B cell (primary cell): ENCODE measurements at regions not wholly inside any gene's neighbourhood (a gene's known extent, or its start where the extent isn't known, plus 50 kb on each side); places are given as distances from the start of the nearest gene placed in this dataset.

Experiments used
- ATAC-seq: fragments of 200-7000 bp; cut with Tn5 transposase; one replicate; pipeline ENCODE4 v1.10.0; 2021; ENCODE audit warnings: low read depth, mild to moderate bottlenecking, moderate number of reproducible peaks, moderate library complexity
- CTCF ChIA-PET: fragments of 350-600 bp; sonication (Branson Sonifier 250); formaldehyde crosslinking; loops from one replicate; lab custom pipeline; 2021; ENCODE audit warnings: antibody characterized with exemption, inconsistent platforms; lab: Charles Lee
- POLR2A ChIA-PET: fragments of 350-600 bp; sonication (Branson Sonifier 250); formaldehyde crosslinking; loops from one replicate; lab custom pipeline; 2021; ENCODE audit warnings: antibody characterized with exemption; lab: Charles Lee
- DNase-seq: peaks from one replicate; pipeline ENCODE4 v3.0.0; 2013
- H2AFZ ChIP-seq: 2 replicates; pipeline ENCODE4 v1.6.1; 2012; ENCODE audit warnings: mild to moderate bottlenecking, low read depth, low read length; ENCODE audit not compliant: insufficient read depth, poor library complexity, severe bottlenecking
- H3K27ac ChIP-seq, 2 donors: 1 replicate in 1 of 2; 2 replicates in 1 of 2; pipeline ENCODE4 v1.5.1; 2012 to 2013; ENCODE audit warnings: low read length in 2 of 2, mild to moderate bottlenecking in 2 of 2, moderate library complexity in 1 of 2
- H3K27me3 ChIP-seq, 4 experiments: fragments of 200-600 bp in 1 of 4; sonication (generic) in 1 of 4; replicated peaks in 1 of 4; 1 replicate in 2 of 4; 2 replicates in 2 of 4; pipeline versions ENCODE4 v1.6.1 to v1.7.0; 2013 to 2016; ENCODE audit warnings: low read length in 3 of 4, mild to moderate bottlenecking in 2 of 4, mixed read lengths in 1 of 4, moderate library complexity in 1 of 4; ENCODE audit not compliant: insufficient read depth in 4 of 4, control insufficient read depth in 3 of 4; ENCODE audit errors: control extremely low read depth in 1 of 4
- H3K36me3 ChIP-seq, 2 experiments: replicated peaks in 1 of 2; 1 replicate in 1 of 2; 2 replicates in 1 of 2; pipeline versions ENCODE4 v1.6.1 to v1.7.1; 2013; ENCODE audit warnings: low read length in 1 of 2; ENCODE audit not compliant: insufficient read depth in 2 of 2, control insufficient read depth in 1 of 2; ENCODE audit errors: control extremely low read depth in 1 of 2, extremely low read depth in 1 of 2
- H3K4me1 ChIP-seq, 2 donors: fragments of 200-600 bp in 1 of 2; sonication (generic) in 1 of 2; 1 replicate in 1 of 2; 2 replicates in 1 of 2; pipeline versions ENCODE4 v1.5.1 to v1.6.1; 2013 to 2017; ENCODE audit warnings: low read length in 2 of 2; ENCODE audit not compliant: control insufficient read depth in 2 of 2, insufficient read depth in 2 of 2
- H3K4me2 ChIP-seq: replicated peaks from 2 replicates; pipeline ENCODE3; 2012; ENCODE audit warnings: mild to moderate bottlenecking, low read depth, low read length; ENCODE audit not compliant: poor library complexity, severe bottlenecking
- H3K4me3 ChIP-seq, 5 experiments: fragments of 200-600 bp in 1 of 5; sonication (generic) in 1 of 5; 1 replicate in 3 of 5; 2 replicates in 2 of 5; pipeline versions ENCODE4 v1.5.1 to v1.7.0; 2011 to 2016; ENCODE audit warnings: low read length in 4 of 5, mild to moderate bottlenecking in 4 of 5, low read depth in 2 of 5, control low read depth in 1 of 5, moderate library complexity in 1 of 5; ENCODE audit not compliant: insufficient read depth in 1 of 5; ENCODE audit errors: control extremely low read depth in 1 of 5, extremely low read depth in 1 of 5
- H3K79me2 ChIP-seq: fragments of 200-600 bp; sonication (generic); one replicate; pipeline ENCODE4 v1.6.0; 2016; ENCODE audit warnings: low read length; ENCODE audit not compliant: control insufficient read depth, insufficient read depth
- H3K9ac ChIP-seq: fragments of 200-600 bp; sonication (generic); 2 replicates; pipeline ENCODE4 v1.6.1; 2017; ENCODE audit warnings: mild to moderate bottlenecking, low read length, moderate library complexity
- H3K9me3 ChIP-seq, 3 donors: one replicate each; pipeline versions ENCODE4 v1.6.1 to v1.7.1; 2013; ENCODE audit warnings: low read length in 2 of 3; ENCODE audit not compliant: control insufficient read depth in 2 of 3, insufficient read depth in 1 of 3; ENCODE audit errors: control extremely low read depth in 1 of 3
- H4K20me1 ChIP-seq: 2 replicates; pipeline ENCODE4 v1.6.0; 2012; ENCODE audit warnings: mild to moderate bottlenecking, low read length; ENCODE audit not compliant: insufficient read depth, control insufficient read depth, poor library complexity, severe bottlenecking
- H3K27ac Mint-ChIP-seq: one replicate; pipeline ENCODE4 v1.8.0; 2021; ENCODE audit warnings: mixed read lengths
- H3K27me3 Mint-ChIP-seq: one replicate; pipeline ENCODE4 v1.8.0; 2021; ENCODE audit warnings: mixed read lengths
- H3K4me1 Mint-ChIP-seq: one replicate; pipeline ENCODE4 v1.8.0; 2021; ENCODE audit warnings: mixed read lengths
- H3K4me3 Mint-ChIP-seq: one replicate; pipeline ENCODE4 v1.8.0; 2021; ENCODE audit warnings: mixed read lengths
- H3K9me3 Mint-ChIP-seq: one replicate; pipeline ENCODE4 v1.8.0; 2022; ENCODE audit warnings: mixed read lengths; ENCODE audit not compliant: insufficient read depth
- EZH2 ChIP-seq: IDR thresholded peaks from 2 replicates; pipeline ENCODE4 v1.6.1; 2012; ENCODE audit warnings: borderline replicate concordance, low read depth, mild to moderate bottlenecking, moderate library complexity, low read length; ENCODE audit not compliant: insufficient read depth, poor library complexity, severe bottlenecking
- WGBS: methylation state at CpG from one replicate; pipeline ENCODE4 v1.1.5; 2013; ENCODE audit warnings: missing lambda C conversion rate; ENCODE audit not compliant: insufficient coverage; 5-methylcytosine and 5-hydroxymethylcytosine counted together
- intact Hi-C: fragments of 100-400 bp; cut with micrococcal nuclease; formaldehyde crosslinking; loops from one replicate; pipeline ENCODE4 v1.10.0; 2022
- TF ChIP-seq, protein P1 (sequence below): fragments of 200-600 bp; IDR thresholded peaks from one replicate; pipeline ENCODE4 v1.8.0; 2022; ENCODE audit warnings: antibody characterized with exemption, mild to moderate bottlenecking

DNA sequence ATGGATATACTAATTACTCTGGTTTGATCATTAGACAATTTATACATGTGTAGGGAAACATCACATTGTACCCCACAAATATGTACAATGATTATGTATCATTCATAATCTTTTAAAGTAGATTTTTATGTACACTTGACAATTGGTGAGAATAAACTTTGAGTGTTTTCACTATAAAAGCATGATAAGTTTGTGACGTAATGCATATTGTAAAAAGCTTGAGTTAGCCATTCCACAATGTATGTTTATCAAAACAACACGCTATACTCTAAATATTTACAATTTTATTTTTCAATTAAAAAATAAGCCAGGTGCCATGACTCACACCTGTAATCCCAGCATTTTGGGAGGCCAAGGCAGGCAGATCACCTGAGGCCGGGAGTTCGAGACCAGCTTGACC lies 360.1 kb upstream of the ITGA1 start:
- H3K4me2 ChIP-seq = no peak overlapping the region
- H3K4me3 Mint-ChIP-seq = no peak overlapping the region
- H3K36me3 ChIP-seq = no peaks in the 10 kb centered on the region
- H3K79me2 ChIP-seq = no peaks in the 10 kb centered on the region
- no peaks in the 10 kb centered on the region for H3K27me3 ChIP-seq
- ChIA-PET CTCF (no interaction called here), POLR2A (no interaction called here)
- H3K27ac ChIP-seq = no peak overlapping the region
- no peaks in the 10 kb centered on the region for H3K4me1 Mint-ChIP-seq
- H3K9me3 ChIP-seq = no peaks in the 10 kb centered on the region
- ATAC-seq = no peak
- H4K20me1 ChIP-seq = no peaks in the 10 kb centered on the region
- no peaks in the 10 kb centered on the region for H3K9me3 Mint-ChIP-seq
- H3K9ac ChIP-seq = no peak overlapping the region
- TF ChIP-seq, protein P1, sequence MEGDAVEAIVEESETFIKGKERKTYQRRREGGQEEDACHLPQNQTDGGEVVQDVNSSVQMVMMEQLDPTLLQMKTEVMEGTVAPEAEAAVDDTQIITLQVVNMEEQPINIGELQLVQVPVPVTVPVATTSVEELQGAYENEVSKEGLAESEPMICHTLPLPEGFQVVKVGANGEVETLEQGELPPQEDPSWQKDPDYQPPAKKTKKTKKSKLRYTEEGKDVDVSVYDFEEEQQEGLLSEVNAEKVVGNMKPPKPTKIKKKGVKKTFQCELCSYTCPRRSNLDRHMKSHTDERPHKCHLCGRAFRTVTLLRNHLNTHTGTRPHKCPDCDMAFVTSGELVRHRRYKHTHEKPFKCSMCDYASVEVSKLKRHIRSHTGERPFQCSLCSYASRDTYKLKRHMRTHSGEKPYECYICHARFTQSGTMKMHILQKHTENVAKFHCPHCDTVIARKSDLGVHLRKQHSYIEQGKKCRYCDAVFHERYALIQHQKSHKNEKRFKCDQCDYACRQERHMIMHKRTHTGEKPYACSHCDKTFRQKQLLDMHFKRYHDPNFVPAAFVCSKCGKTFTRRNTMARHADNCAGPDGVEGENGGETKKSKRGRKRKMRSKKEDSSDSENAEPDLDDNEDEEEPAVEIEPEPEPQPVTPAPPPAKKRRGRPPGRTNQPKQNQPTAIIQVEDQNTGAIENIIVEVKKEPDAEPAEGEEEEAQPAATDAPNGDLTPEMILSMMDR = no peak
- TF ChIP-seq EZH2 = no peak
- no peak overlapping the region for H3K27ac Mint-ChIP-seq
- no peaks in the 10 kb centered on the region for H3K27me3 Mint-ChIP-seq
- intact Hi-C loops = no loop called here
- H3K4me1 ChIP-seq = no peaks in the 10 kb centered on the region
- no peak for DNase-seq
- H3K4me3 ChIP-seq = no peak overlapping the region
- WGBS = no CpG with 5 or more reads among the region's 4 CpGs
- no peak overlapping the region for H2AFZ ChIP-seq

DNA sequence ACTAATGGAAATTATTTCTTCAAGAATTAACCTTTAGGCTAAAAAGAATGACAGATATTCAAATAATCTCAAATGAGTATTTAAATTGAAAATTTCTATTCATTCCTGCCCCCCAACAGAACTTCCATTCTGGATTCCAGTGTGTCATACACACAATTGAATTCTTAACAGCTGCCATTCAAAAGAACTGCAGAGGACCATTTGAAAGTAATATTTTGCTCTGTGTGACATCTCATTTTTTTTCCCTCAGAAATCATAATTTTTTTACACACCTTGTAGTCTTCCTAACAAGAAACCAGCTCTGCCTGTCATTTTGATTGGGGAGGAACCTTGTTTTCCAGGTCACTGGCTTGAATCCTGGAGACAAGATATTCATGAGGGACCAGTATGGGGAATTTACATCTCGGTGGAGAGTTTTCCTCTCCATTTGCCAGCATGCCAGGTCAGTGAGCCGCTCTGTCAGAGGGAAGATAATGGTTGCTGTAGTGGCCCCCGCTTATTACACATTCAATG lies 358.7 kb upstream of the ITGA1 start:
- no peak for DNase-seq
- H3K4me1 Mint-ChIP-seq = no peaks in the 10 kb centered on the region
- Histone ChIP-seq H4K20me1 (no peaks in the 10 kb centered on the region), H3K9me3 (no peaks in the 10 kb centered on the region), H3K36me3 (no peaks in the 10 kb centered on the region), H3K27ac (no peak overlapping the region), H3K9ac (no peak overlapping the region), H3K4me1 (no peaks in the 10 kb centered on the region), H2AFZ (no peak overlapping the region), H3K79me2 (no peaks in the 10 kb centered on the region), H3K4me2 (no peak overlapping the region), H3K4me3 (no peak overlapping the region), H3K27me3 (no peaks in the 10 kb centered on the region)
- H3K9me3 Mint-ChIP-seq = no peaks in the 10 kb centered on the region
- no peak overlapping the region for H3K27ac Mint-ChIP-seq
- WGBS = 79% methylated on average over 2 of the region's 3 CpGs
- no peak for TF ChIP-seq EZH2
- TF ChIP-seq, protein P1 = no peak
- intact Hi-C loops = no loop called here
- no peak for ATAC-seq
- no peak overlapping the region for H3K4me3 Mint-ChIP-seq
- CTCF ChIA-PET = no interaction called here
- H3K27me3 Mint-ChIP-seq = no peaks in the 10 kb centered on the region
- POLR2A ChIA-PET = no interaction called here
